K562 (cell line): ENCODE measurements at regions not wholly inside any gene's neighbourhood (a gene's known extent, or its start where the extent isn't known, plus 50 kb on each side); places are given as distances from the start of the nearest gene placed in this dataset.

ENCODE experiments used
- ATAC-seq: fragments of 200-7000 bp; cut with Tn5 transposase; 3 replicates; pipeline ENCODE4 v1.9.1; 2020; ENCODE audit warnings: moderate library complexity
- BruUV-seq: library from RNA; stranded (reverse); fragments of 400-500 nt; replicated peaks from 2 replicates; lab custom pipeline; 2021; lab: Mats Ljungman, UMichigan
- CTCF ChIA-PET: fragments of 300-600 bp; formaldehyde crosslinking; extraction: SDS; loops from one replicate; lab custom pipeline; 2021; ENCODE audit warnings: low intra/inter-chr PET ratio; lab: Yijun Ruan, JAX
- POLR2A ChIA-PET: fragments of 300-600, 350-650 bp; sonication (Branson Sonifier 250); formaldehyde crosslinking; extraction: SDS; loops from one replicate; lab custom pipeline; 2021; ENCODE audit warnings: antibody characterized with exemption, inconsistent platforms; lab: Yijun Ruan, JAX
- DNase-seq, 4 experiments: peaks; one replicate each; pipeline versions ENCODE4 v3.0.0 to v3.0.0-alpha.2; 2011 to 2018; ENCODE audit warnings: low spot score in 3 of 4, mixed read lengths in 3 of 4; ENCODE audit errors: extremely low read depth in 1 of 4
- FAIRE-seq: peaks from 2 replicates; lab custom pipeline; 2011; peaks lifted over from hg19 to GRCh38; lab: Jason Lieb, UNC
- H2AFZ ChIP-seq: 2 replicates; pipeline ENCODE4 v1.6.0; 2011; ENCODE audit warnings: low read depth, low read length, control low read depth, inconsistent platforms
- H3K27ac ChIP-seq: fragments of 200-600 bp; 3 replicates; pipeline ENCODE4 v1.8.0; 2011; ENCODE audit warnings: low read depth, mild to moderate bottlenecking, control low read depth, inconsistent platforms, low read length, moderate library complexity, mixed read lengths; ENCODE audit errors: extremely low read depth
- H3K27me3 ChIP-seq, 2 experiments: fragments of 300-600 bp in 1 of 2; 2 replicates in 1 of 2; 3 replicates in 1 of 2; pipeline versions ENCODE4 v1.6.0 to v1.8.0; 2011; ENCODE audit warnings: inconsistent platforms in 2 of 2, low read length in 2 of 2, mild to moderate bottlenecking in 1 of 2, mixed read lengths in 1 of 2, moderate library complexity in 1 of 2; ENCODE audit not compliant: control insufficient read depth in 2 of 2, insufficient read depth in 2 of 2
- H3K36me3 ChIP-seq: fragments of 300-600 bp; 3 replicates; pipeline ENCODE4 v1.8.0; 2011; ENCODE audit warnings: mild to moderate bottlenecking, low read length, inconsistent platforms; ENCODE audit not compliant: control insufficient read depth, insufficient read depth
- H3K4me1 ChIP-seq, 2 experiments: fragments of 200-600 bp in 1 of 2; replicated peaks in 1 of 2; 2 replicates in 1 of 2; 3 replicates in 1 of 2; pipeline versions ENCODE4 v1.5.1 to v1.8.0; 2011; ENCODE audit warnings: inconsistent platforms in 2 of 2, low read length in 2 of 2, mild to moderate bottlenecking in 1 of 2, mixed read lengths in 1 of 2, moderate library complexity in 1 of 2; ENCODE audit not compliant: control insufficient read depth in 2 of 2, insufficient read depth in 2 of 2
- H3K4me2 ChIP-seq: 2 replicates; pipeline ENCODE4 v1.6.1; 2011; ENCODE audit warnings: low read length, control low read depth, inconsistent platforms, mixed read lengths; ENCODE audit not compliant: insufficient read depth
- H3K4me3 ChIP-seq: fragments of 200-600 bp; sonication (generic), shearing (Covaris generic); 2 replicates; pipeline ENCODE4 v1.5.1; 2016; ENCODE audit warnings: control low read depth, inconsistent platforms
- H3K79me2 ChIP-seq: fragments of 200-600 bp; 3 replicates; pipeline ENCODE4 v1.8.0; 2011; ENCODE audit warnings: low read length, inconsistent platforms; ENCODE audit not compliant: control insufficient read depth, insufficient read depth
- H3K9ac ChIP-seq, 2 experiments: 2 replicates each; pipeline versions ENCODE4 v1.6.0 to v1.6.1; 2011; ENCODE audit warnings: low read depth in 2 of 2, low read length in 2 of 2, control low read depth in 1 of 2, inconsistent platforms in 1 of 2, mild to moderate bottlenecking in 1 of 2, mixed read lengths in 1 of 2; ENCODE audit not compliant: insufficient read depth in 1 of 2
- H3K9me1 ChIP-seq: one replicate; pipeline ENCODE4 v1.6.0; 2011; ENCODE audit warnings: inconsistent platforms, mild to moderate bottlenecking, low read length, moderate library complexity; ENCODE audit not compliant: control insufficient read depth, insufficient read depth
- H3K9me3 ChIP-seq: replicated peaks from 2 replicates; pipeline ENCODE4 v1.5.1; 2011; ENCODE audit warnings: low read depth, low read length, inconsistent platforms; ENCODE audit not compliant: control insufficient read depth, insufficient read depth
- H4K20me1 ChIP-seq: replicated peaks from 2 replicates; pipeline ENCODE4 v1.6.1; 2011; ENCODE audit warnings: low read length, inconsistent platforms, mixed read lengths; ENCODE audit not compliant: control insufficient read depth, insufficient read depth
- BCL6 ChIP-seq: fragments of 250-450 bp; sonication (Bioruptor Pico); IDR thresholded peaks from 2 replicates; pipeline ENCODE4 v1.4.0; 2020
- NFXL1 ChIP-seq: fragments of 450-650 bp; formaldehyde crosslinking; IDR thresholded peaks from 2 replicates; pipeline ENCODE4 v1.4.0; 2021; ENCODE audit warnings: mild to moderate bottlenecking
- TBP ChIP-seq: optimal IDR thresholded peaks from 2 replicates; pipeline ENCODE3; 2011; ENCODE audit warnings: low read depth, low read length, improper control_type of control experiment
- TEAD4 ChIP-seq, 2 experiments: sonication (generic) in 1 of 2; formaldehyde crosslinking in 1 of 2; IDR thresholded peaks; 2 replicates each; pipeline versions ENCODE4 v1.6.1 to v1.8.0; 2012 to 2022; ENCODE audit warnings: borderline replicate concordance in 1 of 2, inconsistent platforms in 1 of 2, low read length in 1 of 2, mild to moderate bottlenecking in 1 of 2, missing genetic modification reagents in 1 of 2
- WGBS: fragments of 100-300 bp; shearing (Covaris generic); methylation state at CpG from one replicate; pipeline ENCODE4 v1.1.6; 2016; ENCODE audit warnings: low coverage, mixed read lengths; ENCODE audit not compliant: insufficient coverage; ENCODE audit errors: missing lambda C conversion rate; 5-methylcytosine and 5-hydroxymethylcytosine counted together
- in situ Hi-C: fragments of 300-500 bp; cut with MboI; formaldehyde crosslinking; loops from 4 replicates; pipeline ENCODE4 v1.15.0; 2018; ENCODE audit warnings: inconsistent platforms, mixed read lengths
- intact Hi-C: fragments of 100-400 bp; cut with micrococcal nuclease; formaldehyde crosslinking; loops from 2 replicates; pipeline ENCODE4 v1.14.2; 2022
- TF ChIP-seq, protein P1 (sequence below), 2 experiments: IDR thresholded peaks; 2 replicates each; pipeline ENCODE4 v1.6.1; 2012; ENCODE audit warnings: improper control_type of control experiment in 2 of 2, low read depth in 2 of 2, low read length in 2 of 2, borderline replicate concordance in 1 of 2

DNA sequence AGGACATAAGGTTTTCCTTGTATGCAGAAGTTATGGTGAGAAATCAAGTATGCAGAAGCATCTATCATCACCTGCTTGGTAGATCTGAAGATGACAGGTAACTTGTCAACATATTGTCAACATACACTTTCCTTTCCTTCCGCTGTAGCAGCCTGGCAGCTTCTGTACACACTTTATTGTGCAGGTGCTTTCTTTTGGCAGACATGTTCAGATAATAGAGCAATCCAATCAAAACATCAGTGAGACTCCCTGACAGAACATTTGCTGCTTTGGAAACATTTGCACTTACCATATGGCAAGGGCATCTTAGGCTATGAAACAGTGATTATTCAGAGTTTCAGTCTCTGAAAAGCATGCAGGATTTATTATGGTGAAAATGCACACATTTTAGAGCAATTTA lies 161.1 kb upstream of the CDH12 start:
- H3K9me3 ChIP-seq = no peaks in the 10 kb centered on the region
- no peak overlapping the region for H3K9ac ChIP-seq
- in situ Hi-C loops = no loop called here
- intact Hi-C loops = no loop called here
- no peaks in the 10 kb centered on the region for H3K79me2 ChIP-seq
- no peak for DNase-seq
- no peaks in the 10 kb centered on the region for H3K36me3 ChIP-seq
- ATAC-seq = no peak
- no peak overlapping the region for H3K4me3 ChIP-seq
- H3K4me2 ChIP-seq = no peak overlapping the region
- TF ChIP-seq, protein P1, sequence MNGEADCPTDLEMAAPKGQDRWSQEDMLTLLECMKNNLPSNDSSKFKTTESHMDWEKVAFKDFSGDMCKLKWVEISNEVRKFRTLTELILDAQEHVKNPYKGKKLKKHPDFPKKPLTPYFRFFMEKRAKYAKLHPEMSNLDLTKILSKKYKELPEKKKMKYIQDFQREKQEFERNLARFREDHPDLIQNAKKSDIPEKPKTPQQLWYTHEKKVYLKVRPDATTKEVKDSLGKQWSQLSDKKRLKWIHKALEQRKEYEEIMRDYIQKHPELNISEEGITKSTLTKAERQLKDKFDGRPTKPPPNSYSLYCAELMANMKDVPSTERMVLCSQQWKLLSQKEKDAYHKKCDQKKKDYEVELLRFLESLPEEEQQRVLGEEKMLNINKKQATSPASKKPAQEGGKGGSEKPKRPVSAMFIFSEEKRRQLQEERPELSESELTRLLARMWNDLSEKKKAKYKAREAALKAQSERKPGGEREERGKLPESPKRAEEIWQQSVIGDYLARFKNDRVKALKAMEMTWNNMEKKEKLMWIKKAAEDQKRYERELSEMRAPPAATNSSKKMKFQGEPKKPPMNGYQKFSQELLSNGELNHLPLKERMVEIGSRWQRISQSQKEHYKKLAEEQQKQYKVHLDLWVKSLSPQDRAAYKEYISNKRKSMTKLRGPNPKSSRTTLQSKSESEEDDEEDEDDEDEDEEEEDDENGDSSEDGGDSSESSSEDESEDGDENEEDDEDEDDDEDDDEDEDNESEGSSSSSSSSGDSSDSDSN (IDR thresholded peaks at IDR 0.05; ENCODE audit: borderline replicate concordance in 1 of 2, low read depth in 2 of 2, low read length in 2 of 2) = no peak
- TF ChIP-seq TEAD4 (IDR thresholded peaks at IDR 0.05; ENCODE audit: low read length) (no peak), TEAD4 (CRISPR knock-in tag; IDR thresholded peaks at IDR 0.05; ENCODE audit: borderline replicate concordance) (no peak), TBP (no peak), BCL6 (CRISPR knock-in tag) (no peak), NFXL1 (CRISPR knock-in tag) (no peak)
- TF ChIP-seq, all 486 proteins: peak for 0
- FAIRE-seq = no peak
- Histone ChIP-seq H3K27ac (no peak overlapping the region), H2AFZ (no peak overlapping the region), H4K20me1 (no peaks in the 10 kb centered on the region), H3K27me3 (no peaks in the 10 kb centered on the region), H3K9me1 (no peaks in the 10 kb centered on the region), H3K4me1 (no peaks in the 10 kb centered on the region)
- POLR2A ChIA-PET = no interaction called here
- WGBS = 6% methylated on average over 1 of the region's 1 CpG
- no TSS peak for BruUV-seq
- CTCF ChIA-PET = no interaction called here
